Small intestine (tissue), 7 donors: ENCODE measurements at regions not wholly inside any gene's neighbourhood (a gene's known extent, or its start where the extent isn't known, plus 50 kb on each side); places are given as distances from the start of the nearest gene placed in this dataset.
"Not testable (repeated sequence)": the region's sequence is repeated elsewhere in the genome, so short reads cannot be mapped to it uniquely, and the experiment has no call there.

Experiments used
- DNase-seq, 2 donors: peaks; one replicate each; pipeline versions ENCODE4 v3.0.0 to v3.0.0-alpha.2; 2013
- FAIRE-seq: peaks from 2 replicates; lab custom pipeline; 2012; peaks lifted over from hg19 to GRCh38; lab: Jason Lieb, UNC
- H3K27ac ChIP-seq, 3 donors: one replicate each; pipeline ENCODE4 v1.5.1; 2013; ENCODE audit warnings: low read length in 2 of 3, mild to moderate bottlenecking in 2 of 3, control low read depth in 1 of 3, inconsistent platforms in 1 of 3, low read depth in 1 of 3, moderate library complexity in 1 of 3
- H3K27me3 ChIP-seq, 3 donors: one replicate each; pipeline ENCODE4 v1.6.1; 2013; ENCODE audit warnings: low read length in 3 of 3, inconsistent platforms in 1 of 3; ENCODE audit not compliant: control insufficient read depth in 3 of 3, insufficient read depth in 3 of 3
- H3K36me3 ChIP-seq, 3 donors: one replicate each; pipeline ENCODE4 v1.6.1; 2013; ENCODE audit warnings: low read length in 3 of 3, inconsistent platforms in 1 of 3, low read depth in 1 of 3, mild to moderate bottlenecking in 1 of 3, moderate library complexity in 1 of 3; ENCODE audit not compliant: control insufficient read depth in 3 of 3, insufficient read depth in 2 of 3
- H3K4me1 ChIP-seq, 3 donors: one replicate each; pipeline ENCODE4 v1.6.1; 2013; ENCODE audit warnings: low read length in 2 of 3, inconsistent platforms in 1 of 3, low read depth in 1 of 3, mild to moderate bottlenecking in 1 of 3, moderate library complexity in 1 of 3; ENCODE audit not compliant: control insufficient read depth in 3 of 3, insufficient read depth in 2 of 3
- H3K4me3 ChIP-seq, 3 donors: one replicate each; pipeline ENCODE4 v1.5.1; 2013; ENCODE audit warnings: low read length in 3 of 3, control low read depth in 1 of 3, inconsistent platforms in 1 of 3, low read depth in 1 of 3, mild to moderate bottlenecking in 1 of 3, moderate library complexity in 1 of 3
- H3K9me3 ChIP-seq, 2 donors: one replicate each; pipeline ENCODE4 v1.6.1; 2013; ENCODE audit warnings: low read depth in 1 of 2, low read length in 1 of 2; ENCODE audit not compliant: control insufficient read depth in 2 of 2, insufficient read depth in 1 of 2
- WGBS, 3 donors: extraction: QIAGEN DNeasy Blood & Tissue Kit; methylation state at CpG; one replicate each; pipeline ENCODE4 v1.1.7; 2013; 5-methylcytosine and 5-hydroxymethylcytosine counted together
- donor health status: healthy with polysubstance abuse.
- donor health status: control.
- donor health status: control.
- donor health status: Bipolar disorder and iron deficiency.
- donor health status: healthy.

DNA sequence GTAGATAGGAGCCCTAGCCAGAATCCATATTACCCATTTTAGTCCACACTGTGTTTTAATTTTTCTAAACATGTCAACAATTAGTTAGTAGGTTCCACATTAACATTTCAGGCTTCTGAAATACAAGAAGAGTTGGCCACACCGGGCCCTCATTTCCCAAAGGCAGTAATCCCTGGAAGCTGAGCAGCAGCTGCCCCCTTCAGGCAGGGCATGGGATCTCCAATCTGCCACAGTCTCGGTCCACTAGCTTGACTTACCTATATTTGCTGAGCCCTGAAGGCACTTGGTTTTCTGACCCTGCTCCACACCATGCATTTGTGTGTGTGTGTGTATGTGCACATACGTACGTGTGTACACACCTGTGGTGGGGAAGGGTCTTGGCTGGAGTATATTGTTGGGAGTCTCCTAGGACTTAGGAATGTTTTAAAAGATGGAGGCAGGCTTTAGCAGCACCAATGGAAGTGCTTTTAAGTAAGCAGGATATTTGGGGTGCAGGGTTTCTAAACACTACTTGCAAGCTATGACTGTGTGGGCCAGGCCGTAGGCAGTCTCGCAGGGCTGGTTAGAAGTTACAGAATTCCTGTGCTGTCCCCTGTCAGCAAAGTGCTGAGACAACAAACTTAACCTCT is 71.2 kb upstream of the SOX14 start:
- DNase-seq (no peak), FAIRE-seq (no peak)
- 23 to 26% (median 24%) methylated on average over 6 of the region's 6 CpGs for WGBS, 3 donors

DNA sequence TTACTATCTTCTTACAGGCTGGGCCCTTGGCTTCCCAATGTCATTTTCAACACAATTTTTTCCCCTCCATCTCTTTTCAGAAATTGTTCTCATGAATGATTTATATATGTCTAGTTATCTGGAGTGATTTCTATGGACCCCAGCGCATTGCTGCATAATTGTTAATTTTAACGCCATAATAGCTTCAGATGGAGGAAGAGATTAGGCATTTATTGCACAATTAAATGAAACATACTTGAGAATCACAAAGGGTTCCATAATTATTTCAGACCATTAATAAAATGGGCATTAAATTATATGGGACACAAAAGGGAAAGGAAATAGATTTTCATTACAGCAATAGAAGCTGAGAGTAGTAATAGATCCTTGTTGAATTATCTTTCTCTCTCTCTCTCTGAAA is 70.3 kb upstream of the SOX14 start:
- 76 to 85% (median 81%) methylated on average over 2 of the region's 2 CpGs for WGBS, 3 donors
- DNase-seq (no peak), FAIRE-seq (no peak)
- Histone ChIP-seq H3K9me3 (no peaks in the 10 kb centered on the region), H3K27ac (no peak overlapping the region), H3K27me3 (no peaks in the 10 kb centered on the region), H3K36me3 (no peaks in the 10 kb centered on the region), H3K4me1 (no peaks in the 10 kb centered on the region), H3K4me3 (no peak overlapping the region)

More for the DNA sequence above, 71.2 kb upstream of the SOX14 start:
- no peak overlapping the region for H3K4me3 ChIP-seq
- no peaks in the 10 kb centered on the region for H3K4me1 ChIP-seq
- H3K36me3 ChIP-seq = no peaks in the 10 kb centered on the region
- no peaks in the 10 kb centered on the region for H3K9me3 ChIP-seq
- H3K27me3 ChIP-seq = no peaks in the 10 kb centered on the region
- H3K27ac ChIP-seq = no peak overlapping the region

DNA sequence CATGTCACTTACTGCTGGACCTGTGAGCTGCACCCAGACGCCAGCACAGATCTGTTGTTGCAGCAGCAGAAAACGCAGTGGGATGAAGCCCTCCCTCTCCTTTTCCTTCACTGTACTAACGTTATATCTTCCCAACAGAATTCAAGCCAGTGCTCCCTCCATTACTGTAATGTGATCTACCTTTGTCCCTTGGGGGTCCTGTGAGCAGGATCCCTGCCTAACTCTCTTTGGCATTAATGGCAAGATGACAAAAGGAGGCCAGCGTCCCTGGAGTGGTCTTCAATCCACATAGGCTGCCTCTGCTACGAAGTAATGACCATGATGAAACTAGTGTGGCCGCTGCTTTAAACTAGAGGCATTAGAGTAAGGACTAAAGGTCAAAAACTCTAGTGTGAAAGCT is 69.3 kb upstream of the SOX14 start:
- Histone ChIP-seq H3K27ac (no peak overlapping the region), H3K4me1 (no peaks in the 10 kb centered on the region), H3K4me3 (no peak overlapping the region), H3K27me3 (no peaks in the 10 kb centered on the region), H3K9me3 (no peaks in the 10 kb centered on the region), H3K36me3 (no peaks in the 10 kb centered on the region)
- 37 to 48% (median 46%) methylated on average over 6 of the region's 6 CpGs for WGBS, 3 donors
- FAIRE-seq (no peak), DNase-seq (no peak)

- 50 to 57% (median 54%) methylated on average over 6 of the region's 6 CpGs for WGBS, 3 donors
- Histone ChIP-seq H3K4me1 (no peaks in the 10 kb centered on the region), H3K27ac (no peak overlapping the region), H3K9me3 (no peaks in the 10 kb centered on the region), H3K36me3 (no peaks in the 10 kb centered on the region), H3K4me3 (no peak overlapping the region), H3K27me3 (no peaks in the 10 kb centered on the region)
- no peak for FAIRE-seq
- no peak for DNase-seq
Measured at GRCh38 chr3:137695351-137695750, 68.8 kb upstream of the SOX14 start.

DNA sequence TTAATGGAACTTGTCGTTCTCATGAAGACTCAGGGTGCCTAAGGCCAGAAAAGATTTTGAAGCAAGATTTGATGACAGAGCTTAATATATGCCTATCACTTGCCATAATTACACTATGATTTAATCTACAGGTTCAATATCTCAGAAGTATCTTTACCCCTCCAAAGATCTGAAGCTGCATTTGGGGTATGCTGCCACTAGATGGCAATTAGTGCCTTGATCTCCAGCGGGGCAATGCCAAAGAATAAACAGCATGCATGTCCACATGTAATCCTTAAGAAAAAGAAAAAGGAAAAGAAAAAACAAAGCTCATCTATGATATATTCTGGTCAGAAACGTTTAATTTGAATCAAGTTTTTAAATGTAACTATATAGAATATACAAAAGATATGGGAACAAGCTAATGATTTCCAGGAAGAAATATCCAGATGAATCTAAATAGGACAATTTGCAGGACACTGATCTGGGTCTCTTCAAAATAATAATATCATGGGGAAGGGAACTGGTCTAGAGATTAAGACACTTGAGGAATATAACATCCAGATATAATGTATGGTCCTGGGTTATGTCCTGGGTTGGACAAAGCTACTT is 55.0 kb upstream of the SOX14 start:
- no peak for FAIRE-seq
- WGBS, 3 donors = 1 to 5% (median 4%) methylated on average over 3 of the region's 3 CpGs
- DNase-seq = peak in 1 of 2 donors; percentile 4
- Histone ChIP-seq H3K4me3 (no peak overlapping the region), H3K36me3 (no peaks in the 10 kb centered on the region), H3K9me3 (peaks cover 0 to 2% of the 10 kb centered on the region in 2 donors), H3K27me3 (no peaks in the 10 kb centered on the region), H3K27ac (no peak overlapping the region), H3K4me1 (no peaks in the 10 kb centered on the region)

- FAIRE-seq, H3K9me3 ChIP-seq, H3K27ac ChIP-seq, H3K27me3 ChIP-seq, H3K4me3 ChIP-seq, H3K4me1 ChIP-seq, H3K36me3 ChIP-seq, DNase-seq: not testable (repeated sequence)
- WGBS, 3 donors = 84 to 85% (median 84%) methylated on average over 6 of the region's 6 CpGs
Measured at GRCh38 chr3:137713965-137714364, 50.1 kb upstream of the SOX14 start.
